Neural cell (in vitro differentiated cells): ENCODE measurements at regions not wholly inside any gene's neighbourhood (a gene's known extent, or its start where the extent isn't known, plus 50 kb on each side); places are given as distances from the start of the nearest gene placed in this dataset.
"Not testable (repeated sequence)": the region's sequence is repeated elsewhere in the genome, so short reads cannot be mapped to it uniquely, and the experiment has no call there.

Experiments
- H2AFZ ChIP-seq: fragments of 200-600, 300-800 bp; sonication (generic), shearing (Covaris generic); 2 replicates; pipeline ENCODE4 v1.6.0; 2014; ENCODE audit warnings: low read depth, mild to moderate bottlenecking, antibody characterized with exemption, low read length, moderate library complexity
- H3F3A ChIP-seq: fragments of 200-600 bp; shearing (Covaris generic); 2 replicates; pipeline ENCODE4 v1.6.1; 2016; ENCODE audit warnings: mild to moderate bottlenecking, moderate library complexity, mixed read lengths, antibody characterized with exemption, low read length; ENCODE audit not compliant: insufficient read depth, poor library complexity, severe bottlenecking
- H3K27ac ChIP-seq: fragments of 200-600, 300-800 bp; sonication (generic), shearing (Covaris generic); 2 replicates; pipeline ENCODE4 v1.5.1; 2014; ENCODE audit warnings: mild to moderate bottlenecking, low read length, moderate library complexity
- H3K27me3 ChIP-seq: fragments of 300-800, 200-600 bp; sonication (generic), shearing (Covaris generic); 2 replicates; pipeline ENCODE4 v1.6.0; 2014; ENCODE audit warnings: mild to moderate bottlenecking, low read depth, low read length, moderate library complexity; ENCODE audit not compliant: insufficient read depth
- H3K36me3 ChIP-seq: fragments of 300-800, 200-600 bp; sonication (generic), shearing (Covaris generic); 2 replicates; pipeline ENCODE4 v1.5.1; 2014; ENCODE audit warnings: mild to moderate bottlenecking, antibody characterized with exemption, low read length, moderate library complexity; ENCODE audit not compliant: insufficient read depth
- H3K4me2 ChIP-seq: fragments of 300-800, 200-600 bp; sonication (generic), shearing (Covaris generic); 2 replicates; pipeline ENCODE4 v1.6.0; 2014; ENCODE audit warnings: mild to moderate bottlenecking, low read length
- H3K4me3 ChIP-seq: fragments of 300-800, 200-600 bp; sonication (generic), shearing (Covaris generic); 2 replicates; pipeline ENCODE4 v1.5.1; 2014; ENCODE audit warnings: mild to moderate bottlenecking, low read length, moderate library complexity
- H3K79me2 ChIP-seq: fragments of 200-600 bp; shearing (Covaris generic); replicated peaks from 2 replicates; pipeline ENCODE4 v1.6.0; 2014; ENCODE audit warnings: mild to moderate bottlenecking, low read length, moderate library complexity; ENCODE audit not compliant: insufficient read depth
- H3K9ac ChIP-seq: fragments of 300-800, 200-600 bp; sonication (generic), shearing (Covaris generic); 2 replicates; pipeline ENCODE4 v1.6.1; 2016; ENCODE audit warnings: mild to moderate bottlenecking, low read length, mixed read lengths
- H3K9me2 ChIP-seq: fragments of 200-600 bp; shearing (Covaris generic); 2 replicates; pipeline ENCODE4 v1.6.1; 2016; ENCODE audit warnings: mild to moderate bottlenecking, low read length, mixed read lengths; ENCODE audit not compliant: insufficient read depth
- H3K9me3 ChIP-seq: fragments of 200-600, 300-800 bp; sonication (generic), shearing (Covaris generic); 2 replicates; pipeline ENCODE4 v1.6.1; 2016; ENCODE audit warnings: mild to moderate bottlenecking, mixed run types, low read length, moderate library complexity, mixed read lengths
- H4K20me1 ChIP-seq: fragments of 200-600 bp; shearing (Covaris generic); 2 replicates; pipeline ENCODE4 v1.6.1; 2016; ENCODE audit warnings: mild to moderate bottlenecking, mixed run types; ENCODE audit not compliant: insufficient read depth
- EP300 ChIP-seq: fragments of 450-650 bp; conservative IDR thresholded peaks from 2 replicates; pipeline ENCODE4 v1.6.1; 2014; ENCODE audit warnings: antibody characterized with exemption, mild to moderate bottlenecking, moderate library complexity; ENCODE audit not compliant: poor library complexity, severe bottlenecking
- EZH2 ChIP-seq: fragments of 200-600, 300-800 bp; shearing (Covaris generic), sonication (generic); IDR thresholded peaks from 2 replicates; pipeline ENCODE4 v1.6.1; 2014; ENCODE audit warnings: antibody characterized with exemption, low read length, borderline replicate concordance, mild to moderate bottlenecking; ENCODE audit not compliant: insufficient read depth, poor library complexity, severe bottlenecking
- MXI1 ChIP-seq: fragments of 450-650 bp; conservative IDR thresholded peaks from 2 replicates; pipeline ENCODE4 v1.6.1; 2014; ENCODE audit warnings: antibody characterized with exemption, mild to moderate bottlenecking; ENCODE audit not compliant: poor library complexity, severe bottlenecking
- POLR2AphosphoS5 ChIP-seq: IDR thresholded peaks from 2 replicates; pipeline ENCODE4 v1.6.1; 2012
- RAD21 ChIP-seq: fragments of 450-650 bp; conservative IDR thresholded peaks from 2 replicates; pipeline ENCODE4 v1.6.1; 2014; ENCODE audit warnings: antibody characterized with exemption, mild to moderate bottlenecking, moderate library complexity
- SMC3 ChIP-seq: fragments of 450-650 bp; conservative IDR thresholded peaks from 2 replicates; pipeline ENCODE4 v1.6.1; 2014; ENCODE audit warnings: antibody characterized with exemption, mild to moderate bottlenecking, moderate library complexity; ENCODE audit not compliant: poor library complexity
- TAF1 ChIP-seq: IDR thresholded peaks from 2 replicates; pipeline ENCODE4 v1.6.1; 2012; ENCODE audit warnings: low read depth
- TF ChIP-seq, protein P1 (sequence below): IDR thresholded peaks from 2 replicates; pipeline ENCODE4 v1.6.1; 2012; ENCODE audit warnings: borderline replicate concordance
- TF ChIP-seq, protein P2 (sequence below): fragments of 450-650 bp; IDR thresholded peaks from 2 replicates; pipeline ENCODE4 v1.5.1; 2014; ENCODE audit warnings: antibody characterized with exemption, mild to moderate bottlenecking, moderate library complexity; ENCODE audit not compliant: poor library complexity, severe bottlenecking

DNA sequence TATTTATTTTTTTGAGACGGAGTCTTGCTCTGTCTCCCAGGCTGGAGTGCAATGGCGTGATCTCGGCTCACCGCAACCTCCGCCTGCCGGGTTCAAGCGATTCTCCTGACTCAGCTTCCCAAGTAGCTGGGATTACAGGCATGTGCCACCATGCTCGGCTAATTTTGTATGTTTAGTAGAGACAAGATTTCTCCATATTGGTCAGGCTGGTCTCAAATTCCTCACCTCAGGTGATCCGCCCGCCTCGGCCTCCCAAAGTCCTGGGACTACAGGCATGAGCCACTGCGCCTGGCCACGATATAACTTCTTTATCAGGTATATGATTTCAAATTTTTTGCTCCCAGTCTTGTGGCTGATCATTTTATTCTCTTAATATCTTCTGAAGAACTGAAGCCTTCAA lies 1506.3 kb downstream of the FAM181B start:
- not testable (repeated sequence) for H3K9me3 ChIP-seq, H3K79me2 ChIP-seq, H3K4me2 ChIP-seq, H3K27ac ChIP-seq, H3K27me3 ChIP-seq, H3K9ac ChIP-seq, H3K9me2 ChIP-seq, H3K36me3 ChIP-seq, H4K20me1 ChIP-seq, H2AFZ ChIP-seq, H3K4me3 ChIP-seq, H3F3A ChIP-seq

DNA sequence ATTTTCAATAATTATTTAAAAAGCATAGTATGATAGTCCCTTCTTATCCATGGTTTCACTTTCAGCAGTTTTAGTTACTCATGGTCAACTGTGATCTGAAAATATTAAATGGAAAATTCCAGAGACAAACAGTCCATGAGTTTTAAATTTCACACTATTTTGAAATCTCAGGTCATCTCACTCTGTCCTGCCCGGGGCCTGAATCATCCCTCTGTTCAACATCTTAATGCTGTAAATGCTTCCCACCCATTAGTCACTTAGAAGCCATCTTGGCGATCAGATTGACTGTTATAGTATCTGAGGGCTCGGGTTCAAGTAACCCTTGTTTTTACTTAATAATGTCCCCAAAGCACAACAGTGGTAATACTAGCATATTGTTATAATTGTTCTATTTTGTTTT lies 1509.3 kb downstream of the FAM181B start:
- H4K20me1 ChIP-seq: no peaks in the 10 kb centered on the region
- no peak overlapping the region for H3K9ac ChIP-seq
- H3K4me3 ChIP-seq: no peak overlapping the region
- H3K36me3 ChIP-seq: no peaks in the 10 kb centered on the region
- no peaks in the 10 kb centered on the region for H3K27me3 ChIP-seq
- H3F3A ChIP-seq: no peaks in the 10 kb centered on the region
- H3K9me2 ChIP-seq: no peaks in the 10 kb centered on the region
- H3K27ac ChIP-seq: no peak overlapping the region
- no peaks in the 10 kb centered on the region for H3K79me2 ChIP-seq
- H3K9me3 ChIP-seq: no peaks in the 10 kb centered on the region
- no peak overlapping the region for H2AFZ ChIP-seq
- TF ChIP-seq EZH2 (no peak), TAF1 (no peak), EP300 (no peak), MXI1 (no peak)
- TF ChIP-seq, protein P1, sequence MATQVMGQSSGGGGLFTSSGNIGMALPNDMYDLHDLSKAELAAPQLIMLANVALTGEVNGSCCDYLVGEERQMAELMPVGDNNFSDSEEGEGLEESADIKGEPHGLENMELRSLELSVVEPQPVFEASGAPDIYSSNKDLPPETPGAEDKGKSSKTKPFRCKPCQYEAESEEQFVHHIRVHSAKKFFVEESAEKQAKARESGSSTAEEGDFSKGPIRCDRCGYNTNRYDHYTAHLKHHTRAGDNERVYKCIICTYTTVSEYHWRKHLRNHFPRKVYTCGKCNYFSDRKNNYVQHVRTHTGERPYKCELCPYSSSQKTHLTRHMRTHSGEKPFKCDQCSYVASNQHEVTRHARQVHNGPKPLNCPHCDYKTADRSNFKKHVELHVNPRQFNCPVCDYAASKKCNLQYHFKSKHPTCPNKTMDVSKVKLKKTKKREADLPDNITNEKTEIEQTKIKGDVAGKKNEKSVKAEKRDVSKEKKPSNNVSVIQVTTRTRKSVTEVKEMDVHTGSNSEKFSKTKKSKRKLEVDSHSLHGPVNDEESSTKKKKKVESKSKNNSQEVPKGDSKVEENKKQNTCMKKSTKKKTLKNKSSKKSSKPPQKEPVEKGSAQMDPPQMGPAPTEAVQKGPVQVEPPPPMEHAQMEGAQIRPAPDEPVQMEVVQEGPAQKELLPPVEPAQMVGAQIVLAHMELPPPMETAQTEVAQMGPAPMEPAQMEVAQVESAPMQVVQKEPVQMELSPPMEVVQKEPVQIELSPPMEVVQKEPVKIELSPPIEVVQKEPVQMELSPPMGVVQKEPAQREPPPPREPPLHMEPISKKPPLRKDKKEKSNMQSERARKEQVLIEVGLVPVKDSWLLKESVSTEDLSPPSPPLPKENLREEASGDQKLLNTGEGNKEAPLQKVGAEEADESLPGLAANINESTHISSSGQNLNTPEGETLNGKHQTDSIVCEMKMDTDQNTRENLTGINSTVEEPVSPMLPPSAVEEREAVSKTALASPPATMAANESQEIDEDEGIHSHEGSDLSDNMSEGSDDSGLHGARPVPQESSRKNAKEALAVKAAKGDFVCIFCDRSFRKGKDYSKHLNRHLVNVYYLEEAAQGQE: no peak
- TF ChIP-seq, protein P2, sequence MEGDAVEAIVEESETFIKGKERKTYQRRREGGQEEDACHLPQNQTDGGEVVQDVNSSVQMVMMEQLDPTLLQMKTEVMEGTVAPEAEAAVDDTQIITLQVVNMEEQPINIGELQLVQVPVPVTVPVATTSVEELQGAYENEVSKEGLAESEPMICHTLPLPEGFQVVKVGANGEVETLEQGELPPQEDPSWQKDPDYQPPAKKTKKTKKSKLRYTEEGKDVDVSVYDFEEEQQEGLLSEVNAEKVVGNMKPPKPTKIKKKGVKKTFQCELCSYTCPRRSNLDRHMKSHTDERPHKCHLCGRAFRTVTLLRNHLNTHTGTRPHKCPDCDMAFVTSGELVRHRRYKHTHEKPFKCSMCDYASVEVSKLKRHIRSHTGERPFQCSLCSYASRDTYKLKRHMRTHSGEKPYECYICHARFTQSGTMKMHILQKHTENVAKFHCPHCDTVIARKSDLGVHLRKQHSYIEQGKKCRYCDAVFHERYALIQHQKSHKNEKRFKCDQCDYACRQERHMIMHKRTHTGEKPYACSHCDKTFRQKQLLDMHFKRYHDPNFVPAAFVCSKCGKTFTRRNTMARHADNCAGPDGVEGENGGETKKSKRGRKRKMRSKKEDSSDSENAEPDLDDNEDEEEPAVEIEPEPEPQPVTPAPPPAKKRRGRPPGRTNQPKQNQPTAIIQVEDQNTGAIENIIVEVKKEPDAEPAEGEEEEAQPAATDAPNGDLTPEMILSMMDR: no peak
- H3K4me2 ChIP-seq: no peak overlapping the region

DNA sequence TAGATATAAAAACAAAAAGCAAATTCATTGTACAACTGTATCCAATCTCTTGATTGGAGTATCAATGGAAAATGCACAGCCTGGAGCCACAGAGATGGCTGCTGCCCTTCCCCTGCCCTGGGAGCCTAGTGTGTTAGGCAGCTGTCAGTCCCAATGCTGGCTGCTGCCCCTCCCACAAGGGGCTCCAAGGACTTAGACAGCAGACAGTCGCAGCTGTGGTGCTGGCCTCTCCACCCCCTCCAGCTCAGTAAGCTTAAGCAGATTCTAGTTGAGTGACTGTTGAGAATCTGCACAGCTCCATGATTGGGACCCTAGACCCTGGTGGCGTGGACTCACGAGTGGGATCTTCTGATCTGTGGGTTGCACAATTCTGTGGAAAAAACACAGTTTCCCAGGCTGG lies 1511.2 kb downstream of the FAM181B start:
- Histone ChIP-seq H4K20me1 (no peaks in the 10 kb centered on the region), H3K36me3 (no peaks in the 10 kb centered on the region), H3K27me3 (no peaks in the 10 kb centered on the region), H3K9me2 (no peaks in the 10 kb centered on the region), H3K9me3 (no peaks in the 10 kb centered on the region), H3K4me2 (no peak overlapping the region), H3F3A (no peaks in the 10 kb centered on the region), H2AFZ (no peak overlapping the region), H3K27ac (no peak overlapping the region), H3K4me3 (no peak overlapping the region), H3K9ac (no peak overlapping the region), H3K79me2 (no peaks in the 10 kb centered on the region)
- TF ChIP-seq SMC3: no peak
- no peak for TF ChIP-seq EZH2
- no peak for TF ChIP-seq TAF1
- TF ChIP-seq, protein P2: no peak
- TF ChIP-seq RAD21: no peak
- no peak for TF ChIP-seq MXI1
- TF ChIP-seq EP300: no peak
- TF ChIP-seq, protein P1: no peak
- TF ChIP-seq POLR2AphosphoS5: no peak
